Adrenal gland (tissue), 5 donors: ENCODE measurements at regions not wholly inside any gene's neighbourhood (a gene's known extent, or its start where the extent isn't known, plus 50 kb on each side); places are given as distances from the start of the nearest gene placed in this dataset.

ENCODE experiments used
- POLR2A ChIP-seq, 2 donors: fragments of 450-650 bp; IDR thresholded peaks; one replicate each; pipeline ENCODE4 v1.6.1; 2017; ENCODE audit warnings: antibody characterized with exemption in 2 of 2, mild to moderate bottlenecking in 2 of 2, moderate library complexity in 1 of 2
- TF ChIP-seq, protein P1 (sequence below), 6 experiments: fragments of 450-650 bp in 4 of 6; fragments of 200-600 bp in 2 of 6; sonication (generic) in 1 of 6; IDR thresholded peaks; 1 replicate in 5 of 6; 2 replicates in 1 of 6; pipeline versions ENCODE4 v1.5.1 to v1.8.0; 2016 to 2021; ENCODE audit warnings: antibody characterized with exemption in 6 of 6, mild to moderate bottlenecking in 2 of 6, moderate library complexity in 1 of 6
- donor health status: DM: no; HTN: no; CAD: no.

DNA sequence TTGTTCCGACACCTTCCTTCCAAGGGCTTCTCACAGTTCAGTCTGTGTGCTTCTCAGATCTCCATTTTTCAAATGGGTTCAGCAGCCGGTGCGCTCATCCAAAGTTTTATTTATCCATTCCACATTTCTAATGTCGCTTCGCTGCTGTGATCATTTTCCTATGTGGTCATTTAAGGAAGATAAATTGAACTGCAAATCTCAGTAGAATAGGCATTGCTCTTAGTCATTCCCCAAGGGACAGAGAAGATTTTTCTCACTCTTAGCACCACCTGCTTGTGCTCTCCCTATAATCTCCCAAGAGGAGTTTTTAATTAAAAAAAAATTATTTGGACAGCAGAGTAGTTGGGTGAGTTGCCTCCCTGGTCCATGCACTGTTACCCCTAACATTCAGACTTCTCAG is 278.9 kb upstream of the GATB start:
- TF ChIP-seq, protein P1, sequence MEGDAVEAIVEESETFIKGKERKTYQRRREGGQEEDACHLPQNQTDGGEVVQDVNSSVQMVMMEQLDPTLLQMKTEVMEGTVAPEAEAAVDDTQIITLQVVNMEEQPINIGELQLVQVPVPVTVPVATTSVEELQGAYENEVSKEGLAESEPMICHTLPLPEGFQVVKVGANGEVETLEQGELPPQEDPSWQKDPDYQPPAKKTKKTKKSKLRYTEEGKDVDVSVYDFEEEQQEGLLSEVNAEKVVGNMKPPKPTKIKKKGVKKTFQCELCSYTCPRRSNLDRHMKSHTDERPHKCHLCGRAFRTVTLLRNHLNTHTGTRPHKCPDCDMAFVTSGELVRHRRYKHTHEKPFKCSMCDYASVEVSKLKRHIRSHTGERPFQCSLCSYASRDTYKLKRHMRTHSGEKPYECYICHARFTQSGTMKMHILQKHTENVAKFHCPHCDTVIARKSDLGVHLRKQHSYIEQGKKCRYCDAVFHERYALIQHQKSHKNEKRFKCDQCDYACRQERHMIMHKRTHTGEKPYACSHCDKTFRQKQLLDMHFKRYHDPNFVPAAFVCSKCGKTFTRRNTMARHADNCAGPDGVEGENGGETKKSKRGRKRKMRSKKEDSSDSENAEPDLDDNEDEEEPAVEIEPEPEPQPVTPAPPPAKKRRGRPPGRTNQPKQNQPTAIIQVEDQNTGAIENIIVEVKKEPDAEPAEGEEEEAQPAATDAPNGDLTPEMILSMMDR (IDR thresholded peaks at IDR 0.05), result no peak
- TF ChIP-seq POLR2A (IDR thresholded peaks at IDR 0.05), result no peak
